H1 (cell line): ENCODE measurements at regions not wholly inside any gene's neighbourhood (a gene's known extent, or its start where the extent isn't known, plus 50 kb on each side); places are given as distances from the start of the nearest gene placed in this dataset.

ENCODE experiments used
- JUND ChIP-seq: IDR thresholded peaks from 2 replicates; pipeline ENCODE4 v1.6.1; 2011; ENCODE audit warnings: mild to moderate bottlenecking, improper control_type of control experiment, low read length
- YY1 ChIP-seq: IDR thresholded peaks from 2 replicates; pipeline ENCODE4 v1.6.1; 2011; ENCODE audit warnings: low read depth, mild to moderate bottlenecking, low read length
- TF ChIP-seq, protein P1 (sequence below): IDR thresholded peaks from 2 replicates; pipeline ENCODE4 v1.6.1; 2012; ENCODE audit warnings: low read length, inconsistent platforms

DNA sequence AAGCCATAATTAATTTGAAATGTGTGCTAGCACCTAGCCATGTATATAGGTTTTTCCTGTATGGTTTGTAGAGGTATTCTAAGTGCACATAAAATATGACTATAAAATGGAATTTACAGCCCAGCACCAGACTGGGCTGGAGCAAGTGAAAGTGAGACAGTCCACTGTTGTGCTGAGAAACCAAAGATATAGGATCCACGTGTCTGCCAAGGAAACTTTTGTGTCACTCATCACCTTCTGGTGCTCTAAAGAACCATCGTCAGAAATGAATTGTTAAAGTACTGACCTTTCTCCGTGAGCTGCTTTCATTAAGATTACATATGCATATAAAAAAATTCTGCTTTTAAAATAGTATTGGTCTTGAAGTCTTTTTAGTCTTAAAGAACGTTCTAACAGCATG lies 141.0 kb upstream of the ZC3H11B start (continued):
- TF ChIP-seq, protein P1, sequence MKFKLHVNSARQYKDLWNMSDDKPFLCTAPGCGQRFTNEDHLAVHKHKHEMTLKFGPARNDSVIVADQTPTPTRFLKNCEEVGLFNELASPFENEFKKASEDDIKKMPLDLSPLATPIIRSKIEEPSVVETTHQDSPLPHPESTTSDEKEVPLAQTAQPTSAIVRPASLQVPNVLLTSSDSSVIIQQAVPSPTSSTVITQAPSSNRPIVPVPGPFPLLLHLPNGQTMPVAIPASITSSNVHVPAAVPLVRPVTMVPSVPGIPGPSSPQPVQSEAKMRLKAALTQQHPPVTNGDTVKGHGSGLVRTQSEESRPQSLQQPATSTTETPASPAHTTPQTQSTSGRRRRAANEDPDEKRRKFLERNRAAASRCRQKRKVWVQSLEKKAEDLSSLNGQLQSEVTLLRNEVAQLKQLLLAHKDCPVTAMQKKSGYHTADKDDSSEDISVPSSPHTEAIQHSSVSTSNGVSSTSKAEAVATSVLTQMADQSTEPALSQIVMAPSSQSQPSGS: no peak
- TF ChIP-seq JUND (no peak), YY1 (no peak)
